Sigmoid colon (tissue), 6 donors: ENCODE measurements at regions not wholly inside any gene's neighbourhood (a gene's known extent, or its start where the extent isn't known, plus 50 kb on each side); places are given as distances from the start of the nearest gene placed in this dataset.

ENCODE experiments used
- DNase-seq: peaks from one replicate; pipeline ENCODE4 v3.0.0-alpha.2; 2019
- H3K27ac ChIP-seq, 4 donors: fragments of 200-600 bp; sonication (generic); one replicate each; pipeline ENCODE4 v1.5.1; 2016 to 2019; ENCODE audit warnings: mild to moderate bottlenecking in 1 of 4
- H3K27me3 ChIP-seq, 3 donors: fragments of 200-600 bp; sonication (generic); one replicate each; pipeline ENCODE4 v1.5.1; 2019; ENCODE audit warnings: mild to moderate bottlenecking in 1 of 3
- H3K36me3 ChIP-seq, 4 donors: fragments of 200-600 bp; sonication (generic); one replicate each; pipeline ENCODE4 v1.5.1; 2016 to 2019
- H3K4me1 ChIP-seq, 4 donors: fragments of 200-600 bp; sonication (generic); one replicate each; pipeline ENCODE4 v1.5.1; 2017 to 2019
- H3K4me3 ChIP-seq, 4 donors: fragments of 200-600 bp; sonication (generic); one replicate each; pipeline ENCODE4 v1.5.1; 2017 to 2019; ENCODE audit warnings: mild to moderate bottlenecking in 2 of 4, moderate library complexity in 1 of 4
- H3K9me3 ChIP-seq, 4 donors: fragments of 200-600 bp in 3 of 4; sonication (generic) in 3 of 4; one replicate each; pipeline versions ENCODE4 v1.5.1 to v1.6.1; 2013 to 2019
- CTCF ChIP-seq, 4 experiments: fragments of 450-650 bp in 3 of 4; fragments of 200-600 bp in 1 of 4; IDR thresholded peaks; one replicate each; pipeline ENCODE4 v1.5.1; 2016 to 2019; ENCODE audit warnings: antibody characterized with exemption in 4 of 4, mild to moderate bottlenecking in 3 of 4, moderate library complexity in 2 of 4
- EP300 ChIP-seq, 4 donors: sonication (generic); formaldehyde crosslinking; IDR thresholded peaks; one replicate each; pipeline ENCODE4 v1.6.1; 2017; ENCODE audit warnings: antibody characterized with exemption in 4 of 4
- POLR2A ChIP-seq, 2 donors: fragments of 450-650 bp; IDR thresholded peaks; one replicate each; pipeline ENCODE4 v1.6.1; 2016; ENCODE audit warnings: antibody characterized with exemption in 2 of 2, mild to moderate bottlenecking in 2 of 2, moderate library complexity in 2 of 2
- POLR2AphosphoS5 ChIP-seq, 4 donors: sonication (generic); formaldehyde crosslinking; IDR thresholded peaks; one replicate each; pipeline ENCODE4 v1.6.1; 2017; ENCODE audit warnings: antibody characterized with exemption in 4 of 4
- WGBS, 2 donors: extraction: QIAGEN DNeasy Blood & Tissue Kit; methylation state at CpG; one replicate each; pipeline ENCODE4 v1.1.7; 2013; 5-methylcytosine and 5-hydroxymethylcytosine counted together
- intact Hi-C: fragments of 100-400 bp; cut with DNase I; formaldehyde crosslinking; loops from one replicate; pipeline ENCODE4 v1.15.1; 2023
- donor health status: healthy with polysubstance abuse.
- donor health status: healthy.

GRCh38 chr15:54884312-54884711, 312.4 kb downstream of the RSL24D1 start:
- 0% methylated on average over 1 of the region's 1 CpG for WGBS, 2 donors
- no peak overlapping the region for H3K4me3 ChIP-seq
- peaks cover 0 to 12% (median 0%) of the 10 kb centered on the region in 4 donors for H3K9me3 ChIP-seq
- no peaks in the 10 kb centered on the region for H3K4me1 ChIP-seq
- H3K36me3 ChIP-seq: no peaks in the 10 kb centered on the region
- intact Hi-C loops: no loop called here
- H3K27me3 ChIP-seq: no peaks in the 10 kb centered on the region
- DNase-seq: no peak
- H3K27ac ChIP-seq: no peak overlapping the region
- TF ChIP-seq POLR2A (IDR thresholded peaks at IDR 0.05) (no peak), POLR2AphosphoS5 (IDR thresholded peaks at IDR 0.05) (no peak), CTCF (IDR thresholded peaks at IDR 0.05) (no peak), EP300 (IDR thresholded peaks at IDR 0.05) (no peak)

GRCh38 chr15:54859982-54860381, 336.8 kb downstream of the RSL24D1 start:
- H3K27me3 ChIP-seq: no peaks in the 10 kb centered on the region
- no peak overlapping the region for H3K27ac ChIP-seq
- H3K4me1 ChIP-seq: no peaks in the 10 kb centered on the region
- no peak for DNase-seq
- H3K9me3 ChIP-seq: peaks cover 0 to 12% (median 0%) of the 10 kb centered on the region in 4 donors
- no peak overlapping the region for H3K4me3 ChIP-seq
- H3K36me3 ChIP-seq: no peaks in the 10 kb centered on the region
- intact Hi-C loops: no loop called here
- TF ChIP-seq CTCF (IDR thresholded peaks at IDR 0.05) (no peak), EP300 (IDR thresholded peaks at IDR 0.05) (no peak), POLR2AphosphoS5 (IDR thresholded peaks at IDR 0.05) (no peak)

GRCh38 chr15:54854667-54855066, 342.1 kb downstream of the RSL24D1 start:
- H3K4me1 ChIP-seq: no peaks in the 10 kb centered on the region
- no peaks in the 10 kb centered on the region for H3K27me3 ChIP-seq
- 93 to 94% methylated on average over 1 of the region's 1 CpG for WGBS, 2 donors
- no peak for TF ChIP-seq POLR2AphosphoS5 (IDR thresholded peaks at IDR 0.05)
- TF ChIP-seq EP300 (IDR thresholded peaks at IDR 0.05): no peak
- no peak for TF ChIP-seq CTCF (IDR thresholded peaks at IDR 0.05)
- TF ChIP-seq POLR2A (IDR thresholded peaks at IDR 0.05): no peak
- DNase-seq: no peak
- H3K27ac ChIP-seq: no peak overlapping the region
- intact Hi-C loops: no loop called here
- H3K9me3 ChIP-seq: peaks cover 0 to 12% (median 1%) of the 10 kb centered on the region in 4 donors
- no peak overlapping the region for H3K4me3 ChIP-seq
- no peaks in the 10 kb centered on the region for H3K36me3 ChIP-seq

GRCh38 chr15:54850101-54850500, 346.6 kb downstream of the RSL24D1 start:
- TF ChIP-seq CTCF (IDR thresholded peaks at IDR 0.05) (no peak), EP300 (IDR thresholded peaks at IDR 0.05) (no peak), POLR2A (IDR thresholded peaks at IDR 0.05) (no peak)
- Histone ChIP-seq H3K4me3 (no peak overlapping the region), H3K36me3 (no peaks in the 10 kb centered on the region), H3K9me3 (peaks cover 0 to 3% (median 0%) of the 10 kb centered on the region in 4 donors), H3K27me3 (no peaks in the 10 kb centered on the region), H3K4me1 (no peaks in the 10 kb centered on the region), H3K27ac (no peak overlapping the region)
- intact Hi-C loops: no loop called here
- WGBS, 2 donors: 70 to 89% methylated on average over 4 of the region's 4 CpGs
- no peak for DNase-seq

- Histone ChIP-seq H3K27me3 (no peaks in the 10 kb centered on the region), H3K4me1 (no peaks in the 10 kb centered on the region), H3K27ac (no peak overlapping the region), H3K36me3 (no peaks in the 10 kb centered on the region), H3K4me3 (no peak overlapping the region), H3K9me3 (no peaks in the 10 kb centered on the region)
- intact Hi-C loops: no loop called here
- TF ChIP-seq EP300 (IDR thresholded peaks at IDR 0.05) (no peak), POLR2AphosphoS5 (IDR thresholded peaks at IDR 0.05) (no peak), POLR2A (IDR thresholded peaks at IDR 0.05) (no peak), CTCF (IDR thresholded peaks at IDR 0.05) (no peak)
- no peak for DNase-seq
Measured at GRCh38 chr15:54843006-54843405, 353.7 kb downstream of the RSL24D1 start.
